Liver (tissue), 3 donors: ENCODE measurements at regions not wholly inside any gene's neighbourhood (a gene's known extent, or its start where the extent isn't known, plus 50 kb on each side); places are given as distances from the start of the nearest gene placed in this dataset.

Source experiments
- ATF3 ChIP-seq: IDR thresholded peaks from 2 replicates; pipeline ENCODE4 v1.6.1; 2016; ENCODE audit warnings: antibody characterized with exemption
- CTCF ChIP-seq: fragments of 150-350 bp; IDR thresholded peaks from 2 replicates; pipeline ENCODE4 v1.5.1; 2017; ENCODE audit warnings: improper control_type of control experiment, low read depth, low read length; ENCODE audit not compliant: missing input control
- RAD21 ChIP-seq, 2 donors: IDR thresholded peaks; 2 replicates each; pipeline ENCODE4 v1.6.1; 2016; ENCODE audit warnings: antibody characterized with exemption in 2 of 2, mild to moderate bottlenecking in 2 of 2
- REST ChIP-seq: IDR thresholded peaks from 2 replicates; pipeline ENCODE4 v1.6.1; 2016; ENCODE audit warnings: antibody characterized with exemption, mild to moderate bottlenecking
- SP1 ChIP-seq: IDR thresholded peaks from 2 replicates; pipeline ENCODE4 v1.6.1; 2018; ENCODE audit warnings: antibody characterized with exemption, mild to moderate bottlenecking
- TAF1 ChIP-seq: conservative IDR thresholded peaks from 2 replicates; pipeline ENCODE4 v1.6.1; 2016; ENCODE audit warnings: antibody characterized with exemption, mild to moderate bottlenecking
- donor health status: healthy.
- donor health status: healthy.

- TF ChIP-seq CTCF = no peak
- no peak for TF ChIP-seq SP1
- no peak for TF ChIP-seq RAD21 (IDR thresholded peaks at IDR 0.05)
- TF ChIP-seq TAF1 = no peak
- TF ChIP-seq REST = no peak
- no peak for TF ChIP-seq ATF3
Measured at GRCh38 chr19:29048873-29049272, 164.1 kb downstream of the UQCRFS1 start.
